GM19324 (cell line): ENCODE measurements at regions not wholly inside any gene's neighbourhood (a gene's known extent, or its start where the extent isn't known, plus 50 kb on each side); places are given as distances from the start of the nearest gene placed in this dataset.
"Not testable (repeated sequence)": the region's sequence is repeated elsewhere in the genome, so short reads cannot be mapped to it uniquely, and the experiment has no call there.

ENCODE experiments used
- ATAC-seq: cut with Tn5 transposase; IDR thresholded peaks from one replicate; pipeline ENCODE4 v1.9.1; 2021; ENCODE audit warnings: mild to moderate bottlenecking, moderate library complexity; ENCODE audit not compliant: unreplicated experiment, low FRiP score

GRCh38 chr7:79968077-79968648, 166.5 kb upstream of the GNAI1 start:
- no peak for ATAC-seq

- no peak for ATAC-seq
These were observed 168.7 kb upstream of the GNAI1 start for GRCh38 chr7:79965946-79966345.

GRCh38 chr7:79964463-79964862, 170.2 kb upstream of the GNAI1 start:
- ATAC-seq: no peak

GRCh38 chr7:79953130-79953529, 181.5 kb upstream of the GNAI1 start:
- no peak for ATAC-seq

DNA sequence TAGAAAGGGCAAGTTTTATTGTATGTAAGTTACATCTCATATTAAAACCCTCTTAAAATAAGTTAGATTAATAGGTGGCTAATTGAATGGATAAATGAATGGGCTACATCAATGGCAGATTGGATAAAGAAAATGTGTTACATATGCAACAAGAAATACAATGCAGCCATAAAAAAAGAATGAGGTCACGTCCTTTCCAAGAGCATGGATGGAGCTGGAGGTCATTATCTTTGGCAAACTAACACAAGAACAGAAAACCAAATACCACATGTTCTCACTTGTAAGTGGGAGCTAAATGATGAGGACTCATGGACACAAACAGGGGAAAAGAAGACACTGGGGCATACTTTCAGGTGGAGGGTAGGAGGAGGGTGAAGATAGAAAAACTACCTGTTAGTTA, 182.2 kb upstream of the GNAI1 start:
- ATAC-seq: no peak

DNA sequence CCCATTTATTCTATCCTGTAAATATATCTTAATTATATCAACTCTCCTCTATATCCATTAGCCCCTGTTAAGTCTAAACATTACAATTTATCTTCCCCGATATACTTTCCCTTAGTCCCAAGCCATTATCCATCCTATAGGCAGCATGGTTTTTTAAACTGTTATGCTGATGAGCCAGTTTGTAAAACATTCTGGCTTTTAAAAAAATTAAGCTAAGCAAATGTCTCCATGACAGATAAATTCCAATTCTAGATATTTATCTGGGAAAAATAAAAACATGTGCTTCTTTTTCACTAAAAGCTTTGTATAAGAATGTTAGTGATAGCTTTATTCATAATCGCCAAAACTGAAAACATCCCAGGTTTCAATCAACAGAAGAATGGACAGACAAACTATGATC, 183.2 kb upstream of the GNAI1 start:
- no peak for ATAC-seq

DNA sequence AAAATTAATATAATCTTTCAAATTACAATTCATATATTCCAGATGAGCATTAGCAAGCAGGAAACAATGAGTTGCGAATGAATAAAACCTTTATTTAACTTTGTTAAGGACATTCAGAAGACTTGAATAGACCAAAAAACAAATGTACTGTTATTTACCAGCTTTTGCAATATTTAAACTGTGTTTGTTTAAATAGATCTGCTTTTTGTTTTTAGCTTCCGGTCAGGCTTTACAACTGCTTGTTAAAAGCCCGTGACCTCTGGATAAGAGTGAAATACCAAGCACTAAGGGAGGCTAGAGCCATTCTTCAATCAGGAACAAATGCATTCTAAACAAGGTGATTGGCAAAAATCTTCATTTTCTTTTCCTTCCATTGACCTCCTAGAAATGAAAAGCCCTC, 184.9 kb upstream of the GNAI1 start:
- ATAC-seq: no peak

- no peak for ATAC-seq
These were observed 198.2 kb upstream of the GNAI1 start for GRCh38 chr7:79936281-79936983.

GRCh38 chr7:79934727-79935126, 199.9 kb upstream of the GNAI1 start:
- no peak for ATAC-seq

DNA sequence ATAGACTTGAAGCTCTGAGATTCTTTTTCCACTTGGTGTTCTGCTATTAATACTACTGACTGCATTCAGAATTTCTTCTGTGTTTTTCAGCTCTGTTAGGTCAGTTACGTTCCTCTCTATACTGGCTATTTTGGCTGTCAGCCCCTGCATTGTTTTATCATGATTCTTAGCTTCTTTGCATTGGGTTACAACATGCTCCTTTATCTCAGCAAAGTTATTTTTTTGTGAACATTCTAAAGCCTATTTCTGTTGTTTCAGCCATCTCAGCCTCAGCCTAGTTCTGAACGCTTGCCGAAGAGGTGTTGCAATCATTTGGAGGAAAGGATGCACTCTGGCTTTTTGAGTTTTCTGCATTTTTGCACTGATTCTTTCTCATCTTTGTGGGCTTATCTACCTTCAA, 201.5 kb upstream of the GNAI1 start:
- no peak for ATAC-seq

DNA sequence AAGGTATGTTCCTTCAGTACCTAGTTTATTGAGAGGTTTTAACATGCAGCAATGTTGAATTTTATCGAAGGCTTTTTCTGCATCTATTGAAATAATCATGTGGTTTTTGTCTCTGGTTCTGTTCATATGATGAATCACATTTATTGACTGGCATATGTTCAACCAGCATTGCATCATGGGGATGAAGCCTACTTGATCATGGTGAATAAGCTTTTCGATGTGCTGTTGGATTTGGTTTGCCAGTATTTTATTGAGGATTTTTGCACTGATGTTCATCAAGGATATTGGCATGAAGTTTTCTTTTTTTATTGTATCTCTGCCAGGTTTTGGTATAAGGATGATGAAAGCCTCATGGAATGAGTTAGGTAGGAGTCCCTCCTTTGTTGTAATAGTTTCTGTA, 204.0 kb upstream of the GNAI1 start:
- no peak for ATAC-seq

- no peak for ATAC-seq
These were observed 207.5 kb upstream of the GNAI1 start for GRCh38 chr7:79927116-79927515.

DNA sequence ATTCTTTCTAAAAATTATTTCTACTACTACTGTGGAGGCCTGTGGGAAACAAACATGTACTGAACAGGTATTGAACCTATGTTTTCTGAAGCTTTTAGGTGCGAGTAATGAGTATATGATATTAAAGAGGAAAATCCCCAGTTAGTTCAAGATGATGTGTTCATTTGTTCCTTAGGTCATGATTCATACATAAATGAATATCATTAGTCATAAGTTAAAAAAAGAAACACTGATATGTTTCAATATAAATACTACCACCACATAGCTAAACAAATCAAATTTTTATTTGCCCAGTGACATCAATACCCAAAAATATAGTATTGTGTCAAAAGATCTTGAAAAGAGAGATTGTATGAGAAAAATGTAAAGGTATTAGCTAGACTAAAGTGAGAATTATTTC, 210.7 kb upstream of the GNAI1 start:
- no peak for ATAC-seq

DNA sequence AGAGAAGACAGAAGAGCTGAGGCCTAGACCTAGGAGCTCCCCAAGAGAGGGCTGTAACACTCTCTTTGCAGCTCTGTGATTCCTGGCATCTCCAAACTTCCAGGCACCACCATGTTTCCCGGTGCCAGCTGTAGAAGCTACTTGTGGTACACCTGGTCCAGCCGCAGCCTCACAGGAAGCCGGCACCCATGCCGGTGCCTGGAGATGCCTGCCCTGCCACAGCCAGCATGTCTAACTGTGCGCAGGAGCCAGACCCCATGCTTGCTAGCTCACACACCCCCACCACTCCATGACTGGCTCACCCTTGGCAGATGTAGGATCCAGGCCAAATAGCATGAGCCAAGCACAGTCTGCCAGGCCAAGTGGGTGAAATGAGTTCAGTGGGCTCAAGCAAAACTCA, 211.7 kb upstream of the GNAI1 start:
- ATAC-seq: no peak

DNA sequence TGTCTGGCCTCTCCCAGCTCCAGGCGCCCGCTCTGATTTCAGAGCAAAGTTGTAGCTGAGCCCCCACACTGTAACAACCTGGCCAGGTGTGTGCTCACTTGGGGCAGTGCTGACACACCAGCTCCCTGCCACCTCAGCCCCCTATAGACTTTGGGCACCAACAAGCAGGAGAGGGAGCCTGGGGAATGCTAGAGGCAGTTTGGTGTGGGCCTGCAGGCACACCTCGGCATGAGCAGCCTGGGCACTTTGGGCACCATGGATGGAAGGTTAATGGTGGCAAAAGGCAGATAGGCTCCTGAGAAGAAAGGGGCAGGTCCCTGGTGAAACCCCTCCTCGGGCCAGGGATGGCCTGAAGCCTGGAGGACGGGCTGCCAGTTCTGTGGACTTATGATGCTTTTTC, 212.7 kb upstream of the GNAI1 start:
- ATAC-seq: no peak

DNA sequence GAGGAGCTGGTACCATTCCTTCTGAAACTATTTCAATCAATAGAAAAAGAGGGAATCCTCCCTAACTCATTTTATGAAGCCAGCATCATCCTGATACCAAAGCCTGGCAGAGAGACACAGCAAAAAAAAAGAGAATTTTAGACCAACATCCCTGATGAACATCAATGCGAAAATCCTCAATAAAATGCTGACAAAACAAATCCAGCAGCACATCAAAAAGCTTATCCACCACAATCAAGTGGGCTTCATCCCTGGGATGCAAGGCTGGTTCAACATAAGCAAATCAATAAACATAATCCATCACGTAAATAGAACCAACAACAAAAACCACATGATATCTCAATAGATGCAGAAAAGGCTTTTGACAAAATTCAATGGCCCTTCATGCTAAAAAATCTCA, 216.0 kb upstream of the GNAI1 start:
- ATAC-seq: not testable (repeated sequence)

- ATAC-seq: not testable (repeated sequence)
These were observed 219.3 kb upstream of the GNAI1 start for GRCh38 chr7:79915346-79915745.

- no peak for ATAC-seq
These were observed 222.4 kb upstream of the GNAI1 start for GRCh38 chr7:79912213-79912633.

DNA sequence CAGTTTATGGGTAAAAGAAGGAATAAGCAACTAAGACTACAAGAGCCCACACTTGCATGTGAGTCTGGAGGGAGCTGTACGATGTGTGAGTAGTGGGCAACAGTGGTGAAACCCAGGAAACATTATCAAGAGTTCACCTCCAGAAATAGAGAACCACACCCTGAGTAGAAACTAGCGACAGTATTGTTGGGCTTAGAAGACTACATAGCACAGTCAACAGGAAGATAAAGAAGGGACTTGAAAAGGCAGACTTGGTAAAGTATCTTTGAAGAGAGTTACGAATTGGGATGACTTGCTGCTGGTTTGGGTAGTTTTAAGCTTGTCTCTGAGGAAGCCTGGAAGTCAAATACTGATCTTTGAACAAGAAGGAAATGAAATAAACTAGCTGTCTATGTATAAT, 223.2 kb upstream of the GNAI1 start:
- no peak for ATAC-seq

DNA sequence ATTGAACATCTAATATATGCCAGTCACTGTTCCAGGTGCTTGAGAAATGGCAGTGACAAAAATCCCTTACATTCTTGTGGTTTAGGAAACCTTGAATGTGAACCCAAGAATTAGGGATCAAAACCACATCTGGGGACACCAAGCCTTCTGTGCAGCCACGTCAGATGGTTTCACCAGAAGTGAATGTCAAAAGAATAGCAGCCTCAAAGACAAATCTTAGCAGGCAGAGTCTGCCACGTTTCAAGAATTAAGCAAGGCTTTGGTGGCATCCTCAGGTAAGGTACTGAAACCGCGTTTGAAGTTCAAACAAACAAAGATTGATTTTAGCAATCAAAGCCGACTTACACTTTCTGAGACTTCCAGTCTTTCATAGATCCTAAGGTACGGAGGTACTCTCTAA, 225.5 kb upstream of the GNAI1 start:
- no peak for ATAC-seq

DNA sequence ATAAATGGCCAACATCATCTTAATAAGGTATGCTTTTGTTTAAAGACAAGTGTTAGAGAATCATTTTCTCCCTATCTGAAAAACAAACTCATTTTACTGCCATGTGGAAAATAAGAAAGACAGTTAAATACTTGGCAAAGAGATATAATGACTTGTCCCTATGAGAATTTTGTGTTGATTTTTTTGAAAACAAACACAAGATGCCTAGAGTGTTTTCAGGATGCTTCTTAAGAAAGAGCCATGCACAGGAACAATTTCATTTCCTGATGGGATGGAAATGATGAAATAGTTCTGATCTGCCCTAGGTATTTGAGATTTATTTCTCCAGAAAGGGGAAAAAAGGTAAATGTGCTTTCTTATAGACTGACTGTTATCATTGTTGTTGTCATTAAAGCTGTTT, 237.5 kb upstream of the GNAI1 start:
- ATAC-seq: no peak

DNA sequence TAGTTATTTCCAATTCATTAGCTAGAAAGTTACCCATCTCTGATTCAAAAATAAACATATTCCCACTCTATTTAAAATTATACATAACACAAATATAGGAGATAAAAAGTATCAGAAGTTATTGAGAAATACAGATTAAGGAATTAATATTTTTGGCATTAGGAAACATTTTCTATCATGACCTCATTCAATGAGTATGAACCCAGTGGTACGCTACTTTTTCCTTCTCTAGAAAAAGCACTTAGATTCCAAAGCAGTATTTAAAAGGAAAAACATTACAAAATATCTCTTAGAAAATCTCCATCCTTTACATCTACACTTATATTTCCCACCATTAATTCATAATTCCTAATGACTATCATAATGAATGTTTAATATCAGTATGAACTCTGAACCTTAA, 240.6 kb upstream of the GNAI1 start:
- ATAC-seq: no peak

- no peak for ATAC-seq
These were observed 251.7 kb upstream of the GNAI1 start for GRCh38 chr7:79882922-79883321.
